Parathyroid adenoma (tissue), 2 donors: ENCODE measurements at regions not wholly inside any gene's neighbourhood (a gene's known extent, or its start where the extent isn't known, plus 50 kb on each side); places are given as distances from the start of the nearest gene placed in this dataset.

Source experiments
- H2AFZ ChIP-seq: fragments of 300-600 bp; sonication (generic); one replicate; pipeline ENCODE4 v1.7.0; 2017; ENCODE audit warnings: antibody characterized with exemption, mild to moderate bottlenecking
- H3K27ac ChIP-seq: fragments of 300-600 bp; sonication (generic); one replicate; pipeline ENCODE4 v1.7.0; 2017
- H3K27me3 ChIP-seq: fragments of 300-600 bp; sonication (generic); one replicate; pipeline ENCODE4 v1.7.0; 2017; ENCODE audit warnings: low read length; ENCODE audit not compliant: control insufficient read depth, insufficient read depth
- H3K36me3 ChIP-seq: fragments of 300-600 bp; sonication (generic); one replicate; pipeline ENCODE4 v1.7.0; 2017; ENCODE audit warnings: low read length; ENCODE audit not compliant: control insufficient read depth, insufficient read depth
- H3K4me1 ChIP-seq: fragments of 300-600 bp; sonication (generic); one replicate; pipeline ENCODE4 v1.7.0; 2017; ENCODE audit warnings: control low read depth
- H3K4me2 ChIP-seq: fragments of 300-600 bp; sonication (generic); one replicate; pipeline ENCODE4 v1.7.0; 2017; ENCODE audit warnings: low read length
- H3K4me3 ChIP-seq: fragments of 300-600 bp; sonication (generic); one replicate; pipeline ENCODE4 v1.7.0; 2017; ENCODE audit warnings: low read depth, low read length
- H3K79me2 ChIP-seq: fragments of 300-600 bp; sonication (generic); one replicate; pipeline ENCODE4 v1.7.0; 2017; ENCODE audit warnings: control low read depth
- H3K9ac ChIP-seq: fragments of 300-600 bp; sonication (generic); one replicate; pipeline ENCODE4 v1.7.0; 2017; ENCODE audit warnings: mild to moderate bottlenecking
- H3K9me3 ChIP-seq: fragments of 300-600 bp; sonication (generic); one replicate; pipeline ENCODE4 v1.7.0; 2017; ENCODE audit warnings: low read length; ENCODE audit not compliant: control insufficient read depth
- CTCF ChIP-seq: fragments of 300-600 bp; sonication (generic); IDR thresholded peaks from one replicate; pipeline ENCODE4 v1.7.0; 2017; ENCODE audit warnings: antibody characterized with exemption, mild to moderate bottlenecking
- donor health status: primary hyperparathyroidism.

- no peak overlapping the region for H3K9ac ChIP-seq
- no peak overlapping the region for H3K4me3 ChIP-seq
- no peaks in the 10 kb centered on the region for H3K36me3 ChIP-seq
- no peak overlapping the region for H3K4me2 ChIP-seq
- TF ChIP-seq CTCF = no peak
- H2AFZ ChIP-seq = no peak overlapping the region
- no peak overlapping the region for H3K27ac ChIP-seq
- no peaks in the 10 kb centered on the region for H3K4me1 ChIP-seq
- no peaks in the 10 kb centered on the region for H3K79me2 ChIP-seq
- H3K9me3 ChIP-seq = no peaks in the 10 kb centered on the region
- no peaks in the 10 kb centered on the region for H3K27me3 ChIP-seq
Measured at GRCh38 chr3:72113964-72114363, 329.0 kb upstream of the PROK2 start.

- no peak overlapping the region for H2AFZ ChIP-seq
- H3K9me3 ChIP-seq = no peaks in the 10 kb centered on the region
- H3K4me2 ChIP-seq = no peak overlapping the region
- no peak overlapping the region for H3K27ac ChIP-seq
- no peak for TF ChIP-seq CTCF
- no peak overlapping the region for H3K4me3 ChIP-seq
- H3K36me3 ChIP-seq = no peaks in the 10 kb centered on the region
- H3K4me1 ChIP-seq = no peaks in the 10 kb centered on the region
- H3K27me3 ChIP-seq = no peaks in the 10 kb centered on the region
- no peak overlapping the region for H3K9ac ChIP-seq
- H3K79me2 ChIP-seq = no peaks in the 10 kb centered on the region
Measured at GRCh38 chr3:72113564-72113963, 328.6 kb upstream of the PROK2 start.

- no peak for TF ChIP-seq CTCF
- no peaks in the 10 kb centered on the region for H3K36me3 ChIP-seq
- no peaks in the 10 kb centered on the region for H3K27me3 ChIP-seq
- no peak overlapping the region for H3K4me3 ChIP-seq
- no peak overlapping the region for H2AFZ ChIP-seq
- H3K4me1 ChIP-seq = no peaks in the 10 kb centered on the region
- H3K9ac ChIP-seq = no peak overlapping the region
- H3K9me3 ChIP-seq = no peaks in the 10 kb centered on the region
- no peaks in the 10 kb centered on the region for H3K79me2 ChIP-seq
- H3K27ac ChIP-seq = no peak overlapping the region
- no peak overlapping the region for H3K4me2 ChIP-seq
Measured at GRCh38 chr3:72112435-72112834, 327.5 kb upstream of the PROK2 start.

- no peak overlapping the region for H3K9ac ChIP-seq
- H3K4me3 ChIP-seq = no peak overlapping the region
- H3K4me2 ChIP-seq = no peak overlapping the region
- no peak overlapping the region for H2AFZ ChIP-seq
- no peak for TF ChIP-seq CTCF
- H3K27me3 ChIP-seq = no peaks in the 10 kb centered on the region
- no peaks in the 10 kb centered on the region for H3K36me3 ChIP-seq
- H3K4me1 ChIP-seq = no peaks in the 10 kb centered on the region
- no peaks in the 10 kb centered on the region for H3K9me3 ChIP-seq
- no peaks in the 10 kb centered on the region for H3K79me2 ChIP-seq
- no peak overlapping the region for H3K27ac ChIP-seq
Measured at GRCh38 chr3:72111265-72112205, 326.6 kb upstream of the PROK2 start.
